Activated CD4-positive, CD25-positive, alpha-beta regulatory T cell treated with anti-CD3 and anti-CD28 coated beads, Interleukin-2, amount 50 U/mL, for 72 hours (primary cell): ENCODE measurements at regions not wholly inside any gene's neighbourhood (a gene's known extent, or its start where the extent isn't known, plus 50 kb on each side); places are given as distances from the start of the nearest gene placed in this dataset.

Source experiments
- DNase-seq: peaks from one replicate; pipeline ENCODE4 v3.0.0; 2021

GRCh38 chr18:37769826-37770225 is 204.2 kb upstream of the CELF4 start:
- no peak for DNase-seq

GRCh38 chr18:37764541-37765288 is 199.1 kb upstream of the CELF4 start:
- no peak for DNase-seq

DNA sequence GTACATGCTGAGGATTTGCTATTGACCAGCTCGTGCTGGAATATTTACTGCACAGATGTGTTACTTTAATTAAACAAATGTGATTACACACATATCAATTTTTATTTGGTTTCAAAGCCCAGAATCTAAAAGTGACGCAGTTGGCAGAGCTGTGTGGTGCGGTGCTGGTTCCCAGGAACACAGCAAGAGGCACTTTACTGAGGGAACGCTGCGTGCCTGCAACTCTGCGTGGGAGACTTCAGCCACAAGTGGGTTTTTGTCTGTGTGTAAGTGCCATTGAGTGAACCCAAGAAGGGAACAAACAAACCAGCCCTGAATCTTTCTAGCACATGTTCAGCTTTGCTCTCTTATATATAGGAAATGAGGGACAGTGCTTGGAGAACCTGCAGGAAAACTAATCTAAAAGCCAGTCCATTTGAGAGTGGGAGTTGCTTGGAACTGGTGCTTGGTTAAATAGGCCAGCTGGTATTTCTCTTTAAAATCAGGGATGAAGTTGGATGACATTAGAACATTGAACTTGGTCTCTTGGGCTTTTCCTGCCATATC is 196.6 kb upstream of the CELF4 start:
- no peak for DNase-seq

DNA sequence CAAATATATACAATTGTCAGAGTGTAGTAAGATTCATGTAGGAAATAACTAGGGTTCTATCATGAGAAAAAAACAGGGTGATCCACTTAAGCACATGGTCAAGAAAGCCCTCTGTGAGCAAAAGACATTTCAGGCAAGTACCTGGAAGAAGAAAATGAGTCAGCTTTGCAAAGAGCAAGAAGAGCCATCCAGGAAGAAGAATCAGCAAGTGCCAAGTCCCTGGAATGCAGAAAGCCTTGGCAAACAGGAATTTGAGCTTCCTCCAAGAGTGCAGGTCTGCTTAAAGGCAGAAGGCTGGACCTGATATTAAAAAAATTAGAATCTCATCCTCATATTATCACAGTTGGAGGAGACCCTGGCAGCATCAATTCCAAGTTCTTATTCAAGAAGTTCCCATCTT is 188.5 kb upstream of the CELF4 start:
- no peak for DNase-seq

GRCh38 chr18:37742436-37742835 is 176.8 kb upstream of the CELF4 start:
- DNase-seq = no peak

- no peak for DNase-seq
Observed at GRCh38 chr18:37741032-37741623, 175.5 kb upstream of the CELF4 start.

DNA sequence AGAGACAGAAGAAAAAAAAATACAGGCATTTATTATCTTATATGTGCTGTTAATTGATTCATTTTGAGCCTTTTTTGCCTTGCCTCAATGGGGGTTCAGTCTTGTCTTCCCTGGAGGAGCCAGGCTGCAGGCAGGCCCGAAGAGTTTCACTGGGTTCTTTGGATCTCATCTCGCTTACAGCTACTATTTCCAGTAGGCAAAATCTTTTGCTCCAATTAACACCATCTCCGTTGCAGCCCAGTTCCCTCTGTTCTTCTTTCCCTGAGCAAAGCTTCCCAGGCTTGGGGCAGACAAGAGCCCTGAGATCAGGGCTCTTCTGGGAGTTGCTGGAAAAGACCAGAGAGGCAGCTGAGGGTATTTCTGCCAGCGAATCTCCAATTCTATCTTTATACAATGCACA is 168.8 kb upstream of the CELF4 start:
- DNase-seq = no peak

GRCh38 chr18:37729716-37730115 is 164.1 kb upstream of the CELF4 start:
- DNase-seq = no peak

- DNase-seq = no peak
Observed at GRCh38 chr18:37724206-37724605, 158.6 kb upstream of the CELF4 start.

GRCh38 chr18:37721544-37722522 is 156.2 kb upstream of the CELF4 start:
- DNase-seq = no peak

- no peak for DNase-seq
Observed at GRCh38 chr18:37720663-37721062, 155.1 kb upstream of the CELF4 start.

GRCh38 chr18:37717656-37718055 is 152.1 kb upstream of the CELF4 start:
- no peak for DNase-seq

DNA sequence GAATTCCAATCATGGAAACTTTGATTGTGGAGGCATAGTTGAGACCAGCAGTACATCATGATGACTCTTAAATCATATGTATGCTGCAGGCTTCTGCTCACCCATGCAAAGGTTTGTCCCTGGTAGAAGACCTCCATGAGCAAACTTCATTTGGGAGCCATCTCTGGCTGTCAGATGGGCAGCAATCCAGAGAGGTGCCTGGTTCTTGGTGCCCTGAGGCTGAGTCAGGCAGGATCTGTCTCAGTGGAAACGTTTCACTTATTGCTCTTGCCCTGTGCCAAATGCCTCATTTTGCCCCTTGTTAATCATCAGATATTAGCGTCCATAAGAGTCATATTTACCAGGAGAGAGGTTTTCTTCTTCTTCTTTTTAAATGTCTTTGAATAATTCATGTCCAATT is 151.5 kb upstream of the CELF4 start:
- DNase-seq = no peak

DNA sequence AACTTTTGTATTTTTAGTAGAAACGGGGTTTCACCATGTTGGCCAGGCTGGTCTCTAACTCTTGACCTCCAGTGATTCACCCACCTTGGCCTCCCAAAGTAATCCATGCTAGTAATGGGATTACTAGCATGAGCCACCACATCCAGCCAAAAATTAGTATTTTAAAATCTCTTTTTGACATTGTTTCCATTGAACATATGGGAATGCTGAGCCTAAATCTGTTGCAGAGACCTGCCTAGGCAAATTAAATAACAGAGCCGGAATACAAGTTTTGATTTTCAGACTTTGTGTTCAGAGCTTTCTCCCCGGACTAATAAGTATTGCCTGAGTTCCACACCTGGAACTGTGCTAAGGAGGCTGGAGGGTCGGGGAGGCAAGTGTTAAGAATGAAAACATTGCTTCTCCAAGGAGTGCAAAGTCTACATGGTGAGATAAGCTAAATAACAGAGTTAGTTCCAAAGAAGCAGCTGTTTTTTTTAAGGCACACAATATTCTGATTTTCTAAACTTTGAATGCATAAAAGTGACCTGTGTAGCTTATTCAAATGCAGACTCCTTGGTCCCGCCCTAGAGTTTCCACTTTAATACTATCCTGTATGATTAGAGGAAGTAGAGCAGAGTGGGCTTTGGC is 150.6 kb upstream of the CELF4 start:
- DNase-seq = no peak

GRCh38 chr18:37714691-37715090 is 149.1 kb upstream of the CELF4 start:
- no peak for DNase-seq

- no peak for DNase-seq
Observed at GRCh38 chr18:37712776-37713175, 147.2 kb upstream of the CELF4 start.

- DNase-seq = no peak
Observed at GRCh38 chr18:37711766-37712505, 146.3 kb upstream of the CELF4 start.

GRCh38 chr18:37710726-37711125 is 145.1 kb upstream of the CELF4 start:
- no peak for DNase-seq

DNA sequence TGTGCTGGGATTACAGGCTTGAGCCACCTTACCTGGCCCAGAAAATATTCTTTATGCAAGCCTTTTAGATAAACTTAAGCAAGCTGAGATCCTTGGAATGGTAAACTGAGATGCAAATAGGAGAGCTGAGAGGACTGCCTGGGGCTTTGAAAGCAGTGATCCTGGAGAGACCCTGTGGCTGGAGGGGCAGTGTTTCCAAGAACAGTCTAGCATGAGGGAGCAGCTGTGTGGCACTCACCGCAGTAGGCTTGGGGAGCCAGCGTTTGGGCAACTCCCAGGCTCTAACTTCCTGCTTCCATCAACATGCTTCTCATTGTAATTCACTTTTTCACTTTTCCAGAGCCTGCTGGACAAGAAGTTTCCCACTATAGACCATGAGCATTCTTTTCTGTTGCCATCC is 144.1 kb upstream of the CELF4 start:
- no peak for DNase-seq

DNA sequence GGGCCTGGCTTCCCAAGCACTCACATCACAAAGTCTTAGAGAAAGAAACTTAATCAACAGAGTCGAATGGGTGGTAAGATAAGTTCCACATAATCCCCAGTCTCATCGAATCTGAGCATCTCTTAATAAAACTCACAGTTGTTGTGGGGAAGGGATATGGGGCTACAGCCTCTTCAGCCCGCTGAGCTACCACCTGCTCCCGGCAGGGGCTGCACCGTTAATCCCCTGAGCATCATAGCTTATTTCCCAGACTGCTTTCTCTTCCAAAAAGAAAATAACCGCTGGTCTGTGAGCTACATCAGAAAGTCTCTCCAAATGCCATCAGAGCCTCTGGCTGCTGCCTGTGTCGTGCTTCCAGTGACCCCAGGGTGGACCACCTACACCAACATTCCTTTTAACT is 139.4 kb upstream of the CELF4 start:
- DNase-seq = no peak

- DNase-seq = no peak
Observed at GRCh38 chr18:37702841-37703240, 137.2 kb upstream of the CELF4 start.

GRCh38 chr18:37701967-37702366 is 136.4 kb upstream of the CELF4 start:
- DNase-seq = no peak
